GM21576 (cell line): ENCODE measurements at regions not wholly inside any gene's neighbourhood (a gene's known extent, or its start where the extent isn't known, plus 50 kb on each side); places are given as distances from the start of the nearest gene placed in this dataset.
"Not testable (repeated sequence)": the region's sequence is repeated elsewhere in the genome, so short reads cannot be mapped to it uniquely, and the experiment has no call there.

Experiments
- ATAC-seq: cut with Tn5 transposase; IDR thresholded peaks from one replicate; pipeline ENCODE4 v1.9.1; 2021; ENCODE audit warnings: mild to moderate bottlenecking, moderate library complexity; ENCODE audit not compliant: unreplicated experiment

GRCh38 chr3:181279239-181279565, 289.7 kb upstream of the DNAJC19 start:
- no peak for ATAC-seq

- no peak for ATAC-seq
These were observed 289.1 kb upstream of the DNAJC19 start for GRCh38 chr3:181278468-181279238.

GRCh38 chr3:181276358-181276896, 286.9 kb upstream of the DNAJC19 start:
- no peak for ATAC-seq

GRCh38 chr3:181274025-181274424, 284.5 kb upstream of the DNAJC19 start:
- ATAC-seq = no peak

- no peak for ATAC-seq
These were observed 277.8 kb upstream of the DNAJC19 start for GRCh38 chr3:181267312-181267711.

GRCh38 chr3:181265750-181266333, 276.3 kb upstream of the DNAJC19 start:
- peak; percentile 79 for ATAC-seq

GRCh38 chr3:181264486-181264885, 274.9 kb upstream of the DNAJC19 start:
- ATAC-seq = no peak

- ATAC-seq = no peak
These were observed 264.3 kb upstream of the DNAJC19 start for GRCh38 chr3:181253796-181254195.

- ATAC-seq = no peak
These were observed 263.1 kb upstream of the DNAJC19 start for GRCh38 chr3:181252631-181253030.

- ATAC-seq = no peak
These were observed 261.2 kb upstream of the DNAJC19 start for GRCh38 chr3:181250714-181251113.

- ATAC-seq = no peak
These were observed 249.9 kb upstream of the DNAJC19 start for GRCh38 chr3:181239441-181239840.

- ATAC-seq = no peak
These were observed 240.7 kb upstream of the DNAJC19 start for GRCh38 chr3:181230258-181230657.

- no peak for ATAC-seq
These were observed 223.8 kb upstream of the DNAJC19 start for GRCh38 chr3:181213347-181213746.

GRCh38 chr3:181212271-181212670, 222.7 kb upstream of the DNAJC19 start:
- no peak for ATAC-seq

GRCh38 chr3:181210275-181210674, 220.7 kb upstream of the DNAJC19 start:
- ATAC-seq = no peak

GRCh38 chr3:181189556-181189955, 200.0 kb upstream of the DNAJC19 start:
- ATAC-seq = no peak

- no peak for ATAC-seq
These were observed 194.2 kb upstream of the DNAJC19 start for GRCh38 chr3:181183764-181184163.

- ATAC-seq = not testable (repeated sequence)
These were observed 193.5 kb upstream of the DNAJC19 start for GRCh38 chr3:181183057-181183456.

GRCh38 chr3:181178991-181179390, 189.5 kb upstream of the DNAJC19 start:
- no peak for ATAC-seq

- ATAC-seq = peak; percentile 68
These were observed 187.1 kb upstream of the DNAJC19 start for GRCh38 chr3:181176601-181177000.

GRCh38 chr3:181174676-181175233, 185.2 kb upstream of the DNAJC19 start:
- no peak for ATAC-seq

GRCh38 chr3:181174022-181174421, 184.5 kb upstream of the DNAJC19 start:
- no peak for ATAC-seq
